ENCODE measurements at regions not wholly inside any gene's neighbourhood (a gene's known extent, or its start where the extent isn't known, plus 50 kb on each side); places are given as distances from the start of the nearest gene placed in this dataset.

GRCh38 chr16:14350081-14350480, 279.0 kb downstream of the MRTFB start (continued):
- no peak for TF ChIP-seq AFF1 (IDR thresholded peaks at IDR 0.05; ENCODE audit: low read depth in 1 of 2, partially characterized antibody in 2 of 2)
- TF ChIP-seq CBX8 (IDR thresholded peaks at IDR 0.05; ENCODE audit: borderline replicate concordance, extremely low read depth, low read depth, low read length, poor library complexity, severe bottlenecking), result no peak
- no peak for TF ChIP-seq MEF2D (tag; conservative IDR thresholded peaks at IDR 0.05; ENCODE audit: low read depth)
- no peak for TF ChIP-seq HLTF (IDR thresholded peaks at IDR 0.05)

GRCh38 chr16:14347706-14348105, 276.6 kb downstream of the MRTFB start:
- peak; percentile 33; the same call in 1 of the 3 replicates for ATAC-seq
- ChIA-PET POLR2A (no interaction called here), CTCF (ENCODE audit: low intra/inter-chr PET ratio) (no interaction called here)
- Histone ChIP-seq H2AFZ (ENCODE audit: low read depth, low read length) (no peak overlapping the region), H4K20me1 (replicated peaks; ENCODE audit: control insufficient read depth, insufficient read depth, low read length) (0 out of 2 replicates have a peak, but pooled peaks cover 3% of the 10 kb centered on the region), H3K4me1 (replicated peaks in 1 of 2; ENCODE audit: control insufficient read depth in 2 of 2, insufficient read depth in 2 of 2, low read length in 2 of 2) (no peaks in the 10 kb centered on the region; a peak in 1 of 5 replicates), H3K27me3 (ENCODE audit: control insufficient read depth in 2 of 2, insufficient read depth in 2 of 2, low read length in 2 of 2) (peaks cover 6 to 36% of the 10 kb centered on the region in 2 experiments; a peak in 4 of 5 replicates), H3K9me1 (ENCODE audit: control insufficient read depth, insufficient read depth, low read length) (no peaks in the 10 kb centered on the region), H3K79me2 (ENCODE audit: control insufficient read depth, insufficient read depth, low read length) (no peaks in the 10 kb centered on the region), H3K36me3 (ENCODE audit: control insufficient read depth, insufficient read depth, low read length) (no peaks in the 10 kb centered on the region), H3K4me3 (no peak overlapping the region), H3K9me3 (replicated peaks; ENCODE audit: control insufficient read depth, insufficient read depth, low read depth, low read length) (0 out of 2 replicates have a peak, but pooled peaks cover 1% of the 10 kb centered on the region), H3K27ac (ENCODE audit: extremely low read depth, low read depth, low read length) (no peak overlapping the region), H3K9ac (ENCODE audit: insufficient read depth in 1 of 2, low read depth in 2 of 2, low read length in 2 of 2) (no peak overlapping the region), H3K4me2 (ENCODE audit: insufficient read depth, low read length) (no peak overlapping the region)
- intact Hi-C loops (cut with micrococcal nuclease) (no loop called here), in situ Hi-C loops (cut with MboI) (no loop called here)
- 20% methylated on average over 10 of the region's 12 CpGs for WGBS (ENCODE audit: insufficient coverage, low coverage, missing lambda C conversion rate)
- DNase-seq (ENCODE audit: extremely low read depth in 1 of 4, low spot score in 3 of 4), result no peak
- BruUV-seq (replicated peaks), result no TSS peak
- no peak for FAIRE-seq
- TF ChIP-seq HOMEZ (CRISPR knock-in tag; IDR thresholded peaks at IDR 0.05) (no peak), TCF3 (CRISPR knock-in tag; IDR thresholded peaks at IDR 0.05) (no peak), KDM4B (IDR thresholded peaks at IDR 0.05; ENCODE audit: borderline replicate concordance in 2 of 2, low read depth in 1 of 2) (no peak), MEF2A (IDR thresholded peaks at IDR 0.05; ENCODE audit: control insufficient read depth, low read depth, low read length) (no peak), ZNF146 (CRISPR knock-in tag; IDR thresholded peaks at IDR 0.05; ENCODE audit: unreplicated experiment) (no peak), POLR3A (IDR thresholded peaks at IDR 0.05; ENCODE audit: borderline replicate concordance, extremely low read depth, insufficient read depth, insufficient read length) (no peak), MXI1 (IDR thresholded peaks at IDR 0.05; ENCODE audit: low read depth, low read length) (no peak), THRA (IDR thresholded peaks at IDR 0.05) (no peak), NFYB (IDR thresholded peaks at IDR 0.05; ENCODE audit: extremely low read depth, insufficient read length) (no peak), U2AF2 (optimal IDR thresholded peaks at IDR 0.05; ENCODE audit: low read depth, low read length) (no peak)
